22Rv1 (cell line): ENCODE measurements at regions not wholly inside any gene's neighbourhood (a gene's known extent, or its start where the extent isn't known, plus 50 kb on each side); places are given as distances from the start of the nearest gene placed in this dataset.

Source experiments
- H3K27ac ChIP-seq: fragments of 450-650 bp; 2 replicates; pipeline ENCODE4 v1.5.1; 2017
- ZFX ChIP-seq: fragments of 450-650 bp; IDR thresholded peaks from 2 replicates; pipeline ENCODE4 v1.6.1; 2017; ENCODE audit warnings: antibody characterized with exemption, borderline replicate concordance
- TF ChIP-seq, protein P1 (sequence below): fragments of 450-650 bp; IDR thresholded peaks from 2 replicates; pipeline ENCODE4 v1.5.1; 2017; ENCODE audit warnings: mild to moderate bottlenecking

DNA sequence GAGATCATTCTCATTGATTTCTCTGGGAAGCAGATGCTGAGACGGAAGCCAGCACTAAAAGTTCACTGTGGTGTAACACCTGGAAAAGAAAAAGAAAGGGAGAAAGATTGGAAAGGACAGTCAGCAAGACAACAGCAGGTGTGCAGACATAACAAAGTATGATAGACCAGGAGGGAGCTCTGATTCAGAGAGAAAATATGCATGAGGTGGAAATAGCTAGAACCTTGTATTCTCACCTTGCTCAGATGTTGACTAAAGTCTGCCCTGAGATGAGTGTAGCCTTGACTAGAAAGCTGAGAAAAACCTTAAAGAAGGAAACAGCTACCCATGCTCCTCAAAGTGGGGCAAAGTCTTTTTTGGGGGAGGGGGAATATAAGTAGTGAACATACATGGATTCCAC, 1711.8 kb downstream of the EFNB2 start:
- H3K27ac ChIP-seq, result no peak overlapping the region
- no peak for TF ChIP-seq ZFX
- TF ChIP-seq, protein P1, sequence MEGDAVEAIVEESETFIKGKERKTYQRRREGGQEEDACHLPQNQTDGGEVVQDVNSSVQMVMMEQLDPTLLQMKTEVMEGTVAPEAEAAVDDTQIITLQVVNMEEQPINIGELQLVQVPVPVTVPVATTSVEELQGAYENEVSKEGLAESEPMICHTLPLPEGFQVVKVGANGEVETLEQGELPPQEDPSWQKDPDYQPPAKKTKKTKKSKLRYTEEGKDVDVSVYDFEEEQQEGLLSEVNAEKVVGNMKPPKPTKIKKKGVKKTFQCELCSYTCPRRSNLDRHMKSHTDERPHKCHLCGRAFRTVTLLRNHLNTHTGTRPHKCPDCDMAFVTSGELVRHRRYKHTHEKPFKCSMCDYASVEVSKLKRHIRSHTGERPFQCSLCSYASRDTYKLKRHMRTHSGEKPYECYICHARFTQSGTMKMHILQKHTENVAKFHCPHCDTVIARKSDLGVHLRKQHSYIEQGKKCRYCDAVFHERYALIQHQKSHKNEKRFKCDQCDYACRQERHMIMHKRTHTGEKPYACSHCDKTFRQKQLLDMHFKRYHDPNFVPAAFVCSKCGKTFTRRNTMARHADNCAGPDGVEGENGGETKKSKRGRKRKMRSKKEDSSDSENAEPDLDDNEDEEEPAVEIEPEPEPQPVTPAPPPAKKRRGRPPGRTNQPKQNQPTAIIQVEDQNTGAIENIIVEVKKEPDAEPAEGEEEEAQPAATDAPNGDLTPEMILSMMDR, result no peak

DNA sequence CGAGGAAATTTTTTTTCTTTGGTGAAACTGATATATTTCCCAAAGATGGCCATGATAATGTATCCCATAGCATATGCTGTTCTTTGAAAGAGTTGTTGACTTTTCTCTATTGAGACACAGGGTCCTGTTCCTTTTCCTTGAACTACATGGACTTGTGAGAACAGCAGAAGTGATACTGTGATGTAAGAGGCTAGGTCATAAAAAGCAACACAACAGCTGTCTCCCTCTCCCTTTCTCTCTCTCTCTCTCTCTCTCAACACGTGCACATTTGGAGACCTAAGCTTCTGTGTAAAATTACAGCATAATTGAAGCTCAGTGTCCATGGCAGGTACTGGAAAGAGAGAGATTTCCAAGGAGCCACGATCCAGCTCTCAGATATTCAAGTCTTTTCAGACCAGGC, 1712.4 kb downstream of the EFNB2 start:
- no peak overlapping the region for H3K27ac ChIP-seq
- no peak for TF ChIP-seq ZFX

DNA sequence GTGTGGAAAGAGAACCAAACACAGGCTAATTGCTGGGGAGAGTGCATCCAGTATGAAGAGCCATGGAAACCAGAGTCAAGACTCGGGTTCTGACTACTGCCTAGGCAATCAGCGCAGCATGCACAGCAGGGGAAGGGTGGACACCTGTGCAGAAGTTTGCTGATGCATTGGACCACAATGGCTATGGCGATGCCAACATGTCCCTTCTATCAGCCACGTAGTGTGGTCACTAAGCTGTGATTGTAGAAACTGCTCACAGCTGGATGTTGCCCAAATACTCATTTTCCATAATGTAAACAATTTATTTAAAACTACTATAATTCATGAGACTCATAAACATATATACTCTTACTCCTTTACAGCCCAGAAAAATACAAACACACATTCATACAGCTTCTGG, 1718.2 kb downstream of the EFNB2 start:
- no peak overlapping the region for H3K27ac ChIP-seq
- TF ChIP-seq, protein P1, result no peak
- TF ChIP-seq ZFX, result no peak

DNA sequence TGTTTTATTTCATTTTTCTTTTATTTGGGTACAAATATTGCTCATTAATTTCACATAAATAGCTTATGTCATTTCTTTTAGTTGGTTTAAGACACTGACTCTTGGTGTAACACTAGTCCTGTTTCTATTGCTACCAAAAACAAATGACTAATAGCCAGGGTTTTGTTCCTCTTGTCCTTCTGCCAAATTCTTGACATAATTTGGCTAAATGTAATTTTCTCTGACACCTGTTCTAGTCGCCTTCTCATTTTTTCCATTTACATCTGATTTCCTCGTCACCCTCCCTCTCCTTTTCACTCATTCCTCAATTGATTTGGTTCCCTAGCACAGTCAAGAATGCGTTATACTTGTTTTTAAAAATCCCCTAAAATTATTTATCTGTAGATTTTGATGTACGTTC, 1718.7 kb downstream of the EFNB2 start:
- TF ChIP-seq, protein P1, result no peak
- TF ChIP-seq ZFX, result no peak
- H3K27ac ChIP-seq, result no peak overlapping the region

DNA sequence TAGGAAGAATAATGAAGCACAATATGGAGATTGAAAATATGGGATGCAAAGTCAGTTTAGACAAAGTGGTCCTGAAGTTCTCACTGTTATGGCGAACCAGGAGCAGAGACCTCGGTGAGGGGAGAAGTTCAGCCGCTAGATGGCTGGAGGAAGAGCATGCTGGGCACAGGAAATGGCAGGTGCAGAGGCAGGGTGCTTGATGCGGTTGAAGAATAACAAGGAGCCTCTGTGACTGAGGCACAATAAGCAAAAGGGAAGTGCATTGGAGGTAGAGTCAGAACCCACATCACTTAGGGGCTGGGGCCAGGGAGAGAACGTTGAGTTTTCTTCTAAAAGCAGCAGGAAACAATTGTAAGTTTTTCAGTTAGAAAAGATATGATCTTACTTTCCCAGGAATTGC, 1725.2 kb downstream of the EFNB2 start:
- H3K27ac ChIP-seq, result no peak overlapping the region

DNA sequence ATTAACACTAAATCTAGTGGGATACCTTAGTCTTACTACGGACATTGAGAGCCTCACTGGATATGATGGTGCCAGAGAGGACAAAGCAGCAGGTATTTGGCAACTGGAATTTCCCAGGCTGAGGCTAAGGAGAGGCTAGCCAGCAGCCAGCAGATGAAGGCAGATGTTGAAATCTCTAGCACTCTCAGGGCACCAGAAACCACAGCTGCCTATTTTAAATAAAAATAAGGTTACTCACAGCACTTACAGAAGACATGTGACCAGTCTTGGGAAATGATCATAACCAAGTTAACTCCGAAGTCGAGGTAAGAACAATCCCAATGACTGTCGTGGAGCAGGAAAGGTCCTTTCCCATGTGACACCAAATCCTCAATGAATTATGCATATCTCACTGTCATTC, 1726.0 kb downstream of the EFNB2 start:
- TF ChIP-seq, protein P1, result no peak
- TF ChIP-seq ZFX, result no peak
- no peak overlapping the region for H3K27ac ChIP-seq

More for the DNA sequence above, 1725.2 kb downstream of the EFNB2 start:
- TF ChIP-seq, protein P1, result no peak
- TF ChIP-seq ZFX, result no peak

DNA sequence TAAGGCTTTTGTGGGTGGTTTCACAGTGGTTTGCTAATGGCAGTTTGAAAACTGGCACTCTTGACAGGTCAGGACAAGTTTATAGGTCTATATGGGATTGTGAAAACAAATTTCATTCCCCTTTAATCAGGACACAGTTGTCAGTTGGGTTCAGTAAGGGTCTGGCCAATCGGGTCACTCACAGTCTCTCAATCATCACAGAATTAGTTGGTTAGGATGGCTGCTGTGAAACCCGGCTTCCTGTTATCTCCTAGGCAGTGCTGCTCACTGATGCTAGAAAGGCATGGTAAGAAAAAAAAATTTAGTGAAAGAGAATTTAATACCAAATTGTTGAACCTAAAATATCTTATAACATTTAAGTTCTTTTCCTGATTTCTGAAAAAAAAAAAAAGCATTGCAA, 1730.1 kb downstream of the EFNB2 start:
- H3K27ac ChIP-seq, result no peak overlapping the region
- TF ChIP-seq, protein P1, result no peak
- no peak for TF ChIP-seq ZFX

DNA sequence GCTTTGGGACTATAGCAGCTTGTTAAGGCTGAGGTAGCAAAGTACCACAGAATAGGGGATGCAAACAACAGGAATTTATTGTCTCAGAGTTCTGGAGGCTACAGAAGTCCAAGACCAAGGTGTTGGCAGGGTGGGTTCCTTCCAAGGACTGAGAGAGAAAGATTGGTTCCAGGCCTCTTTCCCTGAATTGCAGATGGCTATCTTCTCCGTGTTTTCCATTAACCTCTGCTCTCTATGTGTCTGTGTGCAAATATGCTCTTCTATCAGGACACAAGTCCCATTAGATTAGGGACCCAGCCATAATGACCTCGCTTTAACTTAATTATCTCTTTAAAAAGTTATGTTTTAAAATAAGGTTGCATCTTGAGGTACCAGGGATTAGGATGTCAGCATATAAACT, 1732.9 kb upstream of the SLC10A2 start:
- TF ChIP-seq, protein P1, result no peak
- TF ChIP-seq ZFX, result no peak
- H3K27ac ChIP-seq, result no peak overlapping the region
